ENCODE measurements at regions not wholly inside any gene's neighbourhood (a gene's known extent, or its start where the extent isn't known, plus 50 kb on each side); places are given as distances from the start of the nearest gene placed in this dataset.

DNA sequence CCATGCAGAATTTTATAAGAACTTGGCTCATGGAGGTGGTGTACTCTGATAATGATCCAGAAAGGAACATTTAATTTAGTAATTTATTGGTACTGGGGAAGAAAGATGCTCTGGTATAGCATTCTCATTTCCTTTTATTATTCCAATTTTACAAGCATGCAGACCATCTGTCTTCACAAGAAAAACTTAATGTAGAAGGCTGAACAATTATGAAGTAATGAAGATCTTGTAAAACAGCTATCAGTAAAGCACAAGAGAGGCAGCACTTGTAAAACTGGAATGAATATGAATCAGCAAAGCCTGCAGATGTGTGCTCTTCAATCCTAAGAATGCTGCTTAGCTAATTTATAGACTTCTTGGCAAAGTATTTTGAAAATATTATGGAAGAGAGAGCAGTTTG, 300.0 kb downstream of the YTHDC2 start:
- TF ChIP-seq, protein P1, sequence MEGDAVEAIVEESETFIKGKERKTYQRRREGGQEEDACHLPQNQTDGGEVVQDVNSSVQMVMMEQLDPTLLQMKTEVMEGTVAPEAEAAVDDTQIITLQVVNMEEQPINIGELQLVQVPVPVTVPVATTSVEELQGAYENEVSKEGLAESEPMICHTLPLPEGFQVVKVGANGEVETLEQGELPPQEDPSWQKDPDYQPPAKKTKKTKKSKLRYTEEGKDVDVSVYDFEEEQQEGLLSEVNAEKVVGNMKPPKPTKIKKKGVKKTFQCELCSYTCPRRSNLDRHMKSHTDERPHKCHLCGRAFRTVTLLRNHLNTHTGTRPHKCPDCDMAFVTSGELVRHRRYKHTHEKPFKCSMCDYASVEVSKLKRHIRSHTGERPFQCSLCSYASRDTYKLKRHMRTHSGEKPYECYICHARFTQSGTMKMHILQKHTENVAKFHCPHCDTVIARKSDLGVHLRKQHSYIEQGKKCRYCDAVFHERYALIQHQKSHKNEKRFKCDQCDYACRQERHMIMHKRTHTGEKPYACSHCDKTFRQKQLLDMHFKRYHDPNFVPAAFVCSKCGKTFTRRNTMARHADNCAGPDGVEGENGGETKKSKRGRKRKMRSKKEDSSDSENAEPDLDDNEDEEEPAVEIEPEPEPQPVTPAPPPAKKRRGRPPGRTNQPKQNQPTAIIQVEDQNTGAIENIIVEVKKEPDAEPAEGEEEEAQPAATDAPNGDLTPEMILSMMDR (IDR thresholded peaks at IDR 0.05) = no peak
- no peak for TF ChIP-seq POLR2A (IDR thresholded peaks at IDR 0.05)
